HG03039 (cell line): ENCODE measurements at regions not wholly inside any gene's neighbourhood (a gene's known extent, or its start where the extent isn't known, plus 50 kb on each side); places are given as distances from the start of the nearest gene placed in this dataset.
"Not testable (repeated sequence)": the region's sequence is repeated elsewhere in the genome, so short reads cannot be mapped to it uniquely, and the experiment has no call there.

Experiments
- ATAC-seq: cut with Tn5 transposase; IDR thresholded peaks from one replicate; pipeline ENCODE4 v1.9.1; 2021; ENCODE audit warnings: mild to moderate bottlenecking, moderate library complexity; ENCODE audit not compliant: unreplicated experiment

DNA sequence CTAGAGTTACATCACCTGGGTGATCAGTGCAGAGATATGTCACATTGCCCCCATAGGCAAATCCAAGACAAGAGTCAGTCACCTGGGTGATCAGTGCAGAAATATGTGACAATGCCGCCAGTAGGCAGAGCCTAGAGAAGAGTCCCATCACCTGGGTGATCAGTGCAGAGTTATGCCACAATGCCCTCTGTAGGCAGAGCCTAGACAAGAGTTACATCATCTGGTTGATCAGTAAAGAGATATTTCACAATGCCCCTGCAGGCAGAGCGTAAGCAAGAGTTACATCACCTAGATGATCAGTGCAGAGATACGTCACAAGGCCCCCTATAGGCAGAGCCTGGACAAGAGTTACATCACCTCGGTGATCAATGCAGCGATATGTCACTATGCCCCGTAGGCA lies 63.3 kb upstream of the FRG2B start:
- ATAC-seq: not testable (repeated sequence)

DNA sequence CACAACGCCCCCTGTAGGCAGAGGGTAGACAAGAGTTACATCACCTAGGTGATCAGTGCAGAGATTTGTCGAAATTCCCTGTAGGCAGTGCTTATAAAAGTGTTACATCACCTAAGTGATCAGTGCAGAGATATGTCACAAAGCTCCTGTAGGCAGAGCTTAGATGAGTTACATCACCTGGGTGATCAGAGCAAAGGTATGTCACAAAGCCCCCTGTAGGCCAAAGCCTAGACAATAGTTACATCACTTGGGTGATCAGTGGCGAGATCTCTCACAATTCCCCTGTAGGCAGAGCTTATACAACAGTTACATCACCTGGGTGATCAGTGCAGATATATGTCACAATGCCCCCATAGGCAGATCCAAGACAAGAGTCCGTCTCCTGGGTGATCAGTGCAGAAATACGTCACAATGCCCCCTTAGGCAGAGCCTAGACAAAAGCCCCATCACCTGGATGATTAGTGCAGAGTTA lies 61.9 kb upstream of the FRG2B start:
- ATAC-seq: peak; percentile 24

DNA sequence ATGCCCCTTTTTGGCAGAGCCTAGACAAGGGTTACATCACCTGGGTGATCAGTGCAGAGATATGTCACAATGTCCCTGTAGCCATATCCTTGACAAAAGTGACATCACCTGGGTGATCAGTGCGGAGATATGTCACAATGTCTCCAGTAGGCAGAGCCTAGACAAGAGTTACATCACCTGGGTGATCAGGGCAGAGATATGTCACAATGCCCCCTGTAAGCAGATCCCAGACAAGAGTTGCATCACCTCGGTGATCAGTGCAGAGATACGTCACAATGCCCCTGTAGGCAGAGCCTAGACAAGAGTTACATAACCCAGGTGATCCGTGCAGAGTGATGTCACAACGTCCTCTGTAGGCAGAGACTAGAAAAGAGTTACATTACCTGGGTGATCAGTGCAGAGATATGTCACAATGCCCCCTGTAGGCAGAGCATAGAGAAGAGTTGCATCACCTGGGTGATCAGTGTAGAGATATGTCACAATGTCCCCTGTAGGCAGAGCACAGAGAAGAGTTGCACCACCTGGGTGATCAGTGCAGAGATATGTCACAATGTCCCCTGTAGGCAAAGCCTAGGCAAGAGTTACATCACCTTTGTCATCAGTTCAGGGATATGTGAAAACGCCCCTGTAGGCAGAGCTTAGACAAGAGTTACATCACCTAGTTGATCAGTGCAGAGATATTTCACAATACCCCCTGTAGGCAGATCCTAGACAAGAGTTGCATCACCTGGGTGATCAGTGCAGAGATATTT lies 61.3 kb upstream of the FRG2B start:
- ATAC-seq: peak; percentile 45

DNA sequence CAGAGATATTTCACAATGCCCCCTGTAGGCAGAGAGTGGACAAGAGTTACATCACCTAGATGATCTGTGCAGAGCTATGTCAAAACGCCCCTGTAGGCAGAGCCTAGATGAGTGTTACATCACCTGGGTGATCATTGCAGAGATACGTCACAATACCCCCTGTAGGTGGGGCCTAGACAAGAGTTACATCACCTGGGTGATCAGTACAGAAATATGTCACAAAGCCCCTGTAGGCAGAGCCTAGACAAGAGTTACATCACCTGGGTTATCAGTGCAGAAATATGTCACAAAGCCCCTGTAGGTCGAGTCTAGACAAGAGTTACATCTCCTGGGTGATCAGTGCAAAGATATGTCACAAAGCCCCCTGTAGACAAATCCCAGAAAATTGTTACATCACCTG lies 60.4 kb upstream of the FRG2B start:
- not testable (repeated sequence) for ATAC-seq
